ENCODE measurements at regions not wholly inside any gene's neighbourhood (a gene's known extent, or its start where the extent isn't known, plus 50 kb on each side); places are given as distances from the start of the nearest gene placed in this dataset.

DNA sequence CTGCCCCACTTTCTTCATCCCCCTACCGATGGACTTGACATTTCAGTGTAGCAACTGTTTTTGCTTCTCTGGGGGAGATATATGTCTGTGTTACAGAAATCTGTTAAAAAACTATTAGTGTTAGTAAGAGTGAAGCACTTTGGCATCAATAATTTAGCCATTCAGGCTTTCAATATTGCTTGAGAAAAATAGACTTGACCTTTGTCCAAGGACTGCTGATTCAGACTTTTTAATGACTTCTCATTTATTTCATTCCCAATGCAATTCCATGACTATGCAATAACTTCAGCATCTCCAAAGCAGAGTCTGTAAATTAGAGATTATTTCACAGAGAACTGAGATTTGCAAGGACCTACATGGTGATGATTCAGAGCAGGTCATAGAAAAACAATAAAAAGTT, 104.1 kb upstream of the SPEF2 start:
- TF ChIP-seq RAD21 (IDR thresholded peaks at IDR 0.05; ENCODE audit: low read depth): no peak
- TF ChIP-seq, protein P1, sequence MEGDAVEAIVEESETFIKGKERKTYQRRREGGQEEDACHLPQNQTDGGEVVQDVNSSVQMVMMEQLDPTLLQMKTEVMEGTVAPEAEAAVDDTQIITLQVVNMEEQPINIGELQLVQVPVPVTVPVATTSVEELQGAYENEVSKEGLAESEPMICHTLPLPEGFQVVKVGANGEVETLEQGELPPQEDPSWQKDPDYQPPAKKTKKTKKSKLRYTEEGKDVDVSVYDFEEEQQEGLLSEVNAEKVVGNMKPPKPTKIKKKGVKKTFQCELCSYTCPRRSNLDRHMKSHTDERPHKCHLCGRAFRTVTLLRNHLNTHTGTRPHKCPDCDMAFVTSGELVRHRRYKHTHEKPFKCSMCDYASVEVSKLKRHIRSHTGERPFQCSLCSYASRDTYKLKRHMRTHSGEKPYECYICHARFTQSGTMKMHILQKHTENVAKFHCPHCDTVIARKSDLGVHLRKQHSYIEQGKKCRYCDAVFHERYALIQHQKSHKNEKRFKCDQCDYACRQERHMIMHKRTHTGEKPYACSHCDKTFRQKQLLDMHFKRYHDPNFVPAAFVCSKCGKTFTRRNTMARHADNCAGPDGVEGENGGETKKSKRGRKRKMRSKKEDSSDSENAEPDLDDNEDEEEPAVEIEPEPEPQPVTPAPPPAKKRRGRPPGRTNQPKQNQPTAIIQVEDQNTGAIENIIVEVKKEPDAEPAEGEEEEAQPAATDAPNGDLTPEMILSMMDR (IDR thresholded peaks at IDR 0.05 in 2 of 3, conservative IDR thresholded peaks at IDR 0.05 in 1 of 3; ENCODE audit: borderline replicate concordance in 1 of 3, insufficient read depth in 1 of 3, low read depth in 2 of 3, low read length in 2 of 3): no peak
- no peak for TF ChIP-seq POLR2A (IDR thresholded peaks at IDR 0.05; ENCODE audit: borderline replicate concordance, extremely low read depth, insufficient read depth, insufficient read length)
- no peak for TF ChIP-seq SP1 (IDR thresholded peaks at IDR 0.05; ENCODE audit: low read depth)
- TF ChIP-seq POLR2AphosphoS5 (IDR thresholded peaks at IDR 0.05; ENCODE audit: low read depth, low read length): no peak
- no peak for TF ChIP-seq REST (IDR thresholded peaks at IDR 0.05; ENCODE audit: low read depth)
- no peak for TF ChIP-seq EZH2phosphoT487 (IDR thresholded peaks at IDR 0.05; ENCODE audit: borderline replicate concordance)
- TF ChIP-seq EZH2 (IDR thresholded peaks at IDR 0.05): no peak
- TF ChIP-seq JUND (IDR thresholded peaks at IDR 0.05): no peak
- TF ChIP-seq SIN3A (IDR thresholded peaks at IDR 0.05; ENCODE audit: low read depth): no peak
- no peak for TF ChIP-seq ZBTB33 (IDR thresholded peaks at IDR 0.05; ENCODE audit: extremely low read depth, insufficient replicate concordance, low read length)
- TF ChIP-seq ZNF274 (IDR thresholded peaks at IDR 0.05; ENCODE audit: low read depth, low read length): no peak
- no peak for TF ChIP-seq ZFX (IDR thresholded peaks at IDR 0.05)

All from HCT116 (cell line).